WTC11 (cell line): ENCODE measurements at regions not wholly inside any gene's neighbourhood (a gene's known extent, or its start where the extent isn't known, plus 50 kb on each side); places are given as distances from the start of the nearest gene placed in this dataset.

Source experiments
- FOXK1 ChIP-seq: sonication (generic); formaldehyde crosslinking; IDR thresholded peaks from 2 replicates; pipeline ENCODE4 v1.8.0; 2022; ENCODE audit warnings: mild to moderate bottlenecking, moderate library complexity, missing genetic modification reagents
- NFE2L1 ChIP-seq: sonication (generic); formaldehyde crosslinking; IDR thresholded peaks from 2 replicates; pipeline ENCODE4 v1.8.1; 2023; ENCODE audit warnings: missing genetic modification reagents
- TEAD4 ChIP-seq: sonication (generic); formaldehyde crosslinking; IDR thresholded peaks from 2 replicates; pipeline ENCODE4 v1.8.0; 2022; ENCODE audit warnings: mild to moderate bottlenecking, missing genetic modification reagents
- TF ChIP-seq, protein P1 (sequence below): sonication (generic); formaldehyde crosslinking; IDR thresholded peaks from 2 replicates; pipeline ENCODE4 v1.8.1; 2023; ENCODE audit warnings: mild to moderate bottlenecking, moderate library complexity, missing genetic modification reagents
- TF ChIP-seq, protein P2 (sequence below): fragments of 200-600 bp; IDR thresholded peaks from 2 replicates; pipeline ENCODE4 v1.8.0; 2022; ENCODE audit warnings: antibody characterized with exemption

DNA sequence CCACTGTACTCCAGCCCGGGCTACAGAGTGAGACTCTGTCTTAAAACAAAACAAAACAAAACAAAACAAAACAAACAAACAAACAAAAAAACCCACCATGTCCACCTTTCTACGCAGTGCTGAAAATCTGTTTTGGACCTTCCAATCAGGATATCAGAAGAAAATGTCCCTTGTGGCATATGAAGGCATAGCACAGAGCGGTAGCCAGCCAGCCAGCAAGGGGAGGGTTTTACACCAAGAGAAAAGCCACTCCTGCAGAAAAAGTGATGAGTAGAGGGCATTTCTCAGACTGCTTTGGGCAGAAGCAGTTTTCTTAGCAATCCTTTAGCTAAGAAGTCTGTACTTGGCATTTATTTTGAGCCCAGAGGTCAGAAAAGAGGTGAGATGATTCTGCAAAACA is 612.2 kb downstream of the TYW1 start:
- TF ChIP-seq NFE2L1 (CRISPR knock-in tag) (no peak), TEAD4 (CRISPR knock-in tag) (no peak), FOXK1 (CRISPR knock-in tag) (no peak)
- TF ChIP-seq, protein P1, sequence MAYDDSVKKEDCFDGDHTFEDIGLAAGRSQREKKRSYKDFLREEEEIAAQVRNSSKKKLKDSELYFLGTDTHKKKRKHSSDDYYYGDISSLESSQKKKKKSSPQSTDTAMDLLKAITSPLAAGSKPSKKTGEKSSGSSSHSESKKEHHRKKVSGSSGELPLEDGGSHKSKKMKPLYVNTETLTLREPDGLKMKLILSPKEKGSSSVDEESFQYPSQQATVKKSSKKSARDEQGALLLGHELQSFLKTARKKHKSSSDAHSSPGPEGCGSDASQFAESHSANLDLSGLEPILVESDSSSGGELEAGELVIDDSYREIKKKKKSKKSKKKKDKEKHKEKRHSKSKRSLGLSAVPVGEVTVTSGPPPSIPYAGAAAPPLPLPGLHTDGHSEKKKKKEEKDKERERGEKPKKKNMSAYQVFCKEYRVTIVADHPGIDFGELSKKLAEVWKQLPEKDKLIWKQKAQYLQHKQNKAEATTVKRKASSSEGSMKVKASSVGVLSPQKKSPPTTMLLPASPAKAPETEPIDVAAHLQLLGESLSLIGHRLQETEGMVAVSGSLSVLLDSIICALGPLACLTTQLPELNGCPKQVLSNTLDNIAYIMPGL (CRISPR knock-in tag): no peak
- TF ChIP-seq, protein P2, sequence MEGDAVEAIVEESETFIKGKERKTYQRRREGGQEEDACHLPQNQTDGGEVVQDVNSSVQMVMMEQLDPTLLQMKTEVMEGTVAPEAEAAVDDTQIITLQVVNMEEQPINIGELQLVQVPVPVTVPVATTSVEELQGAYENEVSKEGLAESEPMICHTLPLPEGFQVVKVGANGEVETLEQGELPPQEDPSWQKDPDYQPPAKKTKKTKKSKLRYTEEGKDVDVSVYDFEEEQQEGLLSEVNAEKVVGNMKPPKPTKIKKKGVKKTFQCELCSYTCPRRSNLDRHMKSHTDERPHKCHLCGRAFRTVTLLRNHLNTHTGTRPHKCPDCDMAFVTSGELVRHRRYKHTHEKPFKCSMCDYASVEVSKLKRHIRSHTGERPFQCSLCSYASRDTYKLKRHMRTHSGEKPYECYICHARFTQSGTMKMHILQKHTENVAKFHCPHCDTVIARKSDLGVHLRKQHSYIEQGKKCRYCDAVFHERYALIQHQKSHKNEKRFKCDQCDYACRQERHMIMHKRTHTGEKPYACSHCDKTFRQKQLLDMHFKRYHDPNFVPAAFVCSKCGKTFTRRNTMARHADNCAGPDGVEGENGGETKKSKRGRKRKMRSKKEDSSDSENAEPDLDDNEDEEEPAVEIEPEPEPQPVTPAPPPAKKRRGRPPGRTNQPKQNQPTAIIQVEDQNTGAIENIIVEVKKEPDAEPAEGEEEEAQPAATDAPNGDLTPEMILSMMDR: no peak
